GM23248 (cell line): ENCODE measurements at regions not wholly inside any gene's neighbourhood (a gene's known extent, or its start where the extent isn't known, plus 50 kb on each side); places are given as distances from the start of the nearest gene placed in this dataset.

ENCODE experiments used
- EZH2 ChIP-seq: fragments of 200-600 bp; sonication (generic); IDR thresholded peaks from 2 replicates; pipeline ENCODE4 v1.6.1; 2018; ENCODE audit warnings: antibody characterized with exemption, mild to moderate bottlenecking; ENCODE audit not compliant: insufficient read depth, poor library complexity, severe bottlenecking
- EZH2phosphoT487 ChIP-seq: fragments of 200-600 bp; sonication (generic); IDR thresholded peaks from 2 replicates; pipeline ENCODE4 v1.6.1; 2018; ENCODE audit warnings: antibody characterized with exemption, moderate library complexity, mild to moderate bottlenecking, low read depth; ENCODE audit not compliant: insufficient read depth

- TF ChIP-seq EZH2phosphoT487 (no peak), EZH2 (no peak)
Observed at GRCh38 chr9:107940616-107941595, 451.3 kb upstream of the KLF4 start.
